ENCODE measurements at regions not wholly inside any gene's neighbourhood (a gene's known extent, or its start where the extent isn't known, plus 50 kb on each side); places are given as distances from the start of the nearest gene placed in this dataset.

GRCh38 chr15:69895202-69895601 lies 202.5 kb downstream of the TLE3 start:
- ChIA-PET CTCF (interaction anchor here (1.2 to 1.6 kb wide), 2 partner anchors 9 to 23 kb away, joined by 5 to 7 read pairs; no protein-coding TSS in a partner anchor), POLR2A (no interaction called here)
- no peak for FAIRE-seq
- TF ChIP-seq ATOH8 (CRISPR knock-in tag; IDR thresholded peaks at IDR 0.05; ENCODE audit: low read depth) = no peak
- TF ChIP-seq CTCF (IDR thresholded peaks at IDR 0.05) = no peak
- TF ChIP-seq MYC (IDR thresholded peaks at IDR 0.05; ENCODE audit: borderline replicate concordance, low read length) = no peak
- TF ChIP-seq E2F6 (IDR thresholded peaks at IDR 0.05; ENCODE audit: borderline replicate concordance, low read depth) = no peak
- no peak for TF ChIP-seq TFCP2L1 (CRISPR knock-in tag; IDR thresholded peaks at IDR 0.05)
- no peak for TF ChIP-seq CBX2 (IDR thresholded peaks at IDR 0.05; ENCODE audit: borderline replicate concordance, low read depth)
- TF ChIP-seq EHF (CRISPR knock-in tag; IDR thresholded peaks at IDR 0.05) = no peak
- TF ChIP-seq RNF2 (IDR thresholded peaks at IDR 0.05; ENCODE audit: borderline replicate concordance, low read depth) = no peak
- no peak for TF ChIP-seq MAZ (IDR thresholded peaks at IDR 0.05; ENCODE audit: borderline replicate concordance, low read depth, low read length)
- TF ChIP-seq ZC3H11A (IDR thresholded peaks at IDR 0.05) = no peak
- TF ChIP-seq EHMT2 (IDR thresholded peaks at IDR 0.05; ENCODE audit: low read depth) = no peak
- TF ChIP-seq RARB (CRISPR knock-in tag; IDR thresholded peaks at IDR 0.05) = no peak
- no peak for TF ChIP-seq SMC3 (IDR thresholded peaks at IDR 0.05)
- TF ChIP-seq HOXB5 (CRISPR knock-in tag; IDR thresholded peaks at IDR 0.05) = no peak
- no peak for TF ChIP-seq CHD4 (IDR thresholded peaks at IDR 0.05; ENCODE audit: borderline replicate concordance)
- TF ChIP-seq CBX8 (IDR thresholded peaks at IDR 0.05) = no peak
- WGBS (ENCODE audit: missing lambda C conversion rate) = 1% methylated on average over 2 of the region's 2 CpGs
- Histone ChIP-seq H3K4me3 (no peak overlapping the region), H3K27ac (no peak overlapping the region), H3K9me3 (peaks cover 4% of the 10 kb centered on the region; the same call in 2 of the 3 replicates), H3K4me2 (no peak overlapping the region), H3K4me1 (no peaks in the 10 kb centered on the region)
- no peak for DNase-seq (ENCODE audit: low read depth in 1 of 2, low spot score in 1 of 2)
- ATAC-seq = no peak

GRCh38 chr15:69896606-69897005 lies 201.1 kb downstream of the TLE3 start:
- no peak for FAIRE-seq
- H3K4me2 ChIP-seq = no peak overlapping the region
- CTCF ChIA-PET = interaction anchor here (1.2 kb wide), 1 partner anchor 11 kb away, joined by 3 read pairs; no protein-coding TSS in a partner anchor
- POLR2A ChIA-PET = no interaction called here
- H3K9me3 ChIP-seq = no peaks in the 10 kb centered on the region; the same call in 2 of the 3 replicates
- TF ChIP-seq FOSL2 (IDR thresholded peaks at IDR 0.05) (no peak), FOSL2 (CRISPR knock-in tag; IDR thresholded peaks at IDR 0.05) (no peak), HEYL (CRISPR knock-in tag; IDR thresholded peaks at IDR 0.05) (no peak), FOXS1 (CRISPR knock-in tag; IDR thresholded peaks at IDR 0.05) (no peak), USF2 (IDR thresholded peaks at IDR 0.05) (no peak), E2F6 (IDR thresholded peaks at IDR 0.05; ENCODE audit: borderline replicate concordance, low read depth) (no peak), RARB (CRISPR knock-in tag; IDR thresholded peaks at IDR 0.05) (no peak), SREBF2 (IDR thresholded peaks at IDR 0.05) (no peak), EHMT2 (IDR thresholded peaks at IDR 0.05; ENCODE audit: low read depth) (no peak), ZFP36 (IDR thresholded peaks at IDR 0.05; ENCODE audit: borderline replicate concordance, partially characterized antibody) (no peak), HES2 (IDR thresholded peaks at IDR 0.05) (no peak), NR3C1 (IDR thresholded peaks at IDR 0.05) (no peak), BHLHE40 (IDR thresholded peaks at IDR 0.05; ENCODE audit: low read depth, low read length) (no peak), POLR2AphosphoS2 (conservative IDR thresholded peaks at IDR 0.05; ENCODE audit: low read length) (no peak), ESRRA (IDR thresholded peaks at IDR 0.05; ENCODE audit: borderline replicate concordance, low read length) (no peak), CHD2 (IDR thresholded peaks at IDR 0.05; ENCODE audit: low read length, partially characterized antibody) (no peak), CBX8 (IDR thresholded peaks at IDR 0.05) (no peak), JUNB (IDR thresholded peaks at IDR 0.05) (no peak), BCL3 (IDR thresholded peaks at IDR 0.05) (no peak), ZSCAN20 (CRISPR knock-in tag; IDR thresholded peaks at IDR 0.05) (no peak), CHD4 (IDR thresholded peaks at IDR 0.05; ENCODE audit: borderline replicate concordance) (no peak)
- no peaks in the 10 kb centered on the region for H3K4me1 ChIP-seq
- H3K4me3 ChIP-seq = no peak overlapping the region
- no peak overlapping the region for H3K27ac ChIP-seq
- ATAC-seq = no peak
- DNase-seq (ENCODE audit: low read depth in 1 of 2, low spot score in 1 of 2) = no peak
